ENCODE measurements at regions not wholly inside any gene's neighbourhood (a gene's known extent, or its start where the extent isn't known, plus 50 kb on each side); places are given as distances from the start of the nearest gene placed in this dataset.

- intact Hi-C loops (cut with micrococcal nuclease; ENCODE audit: unreplicated experiment) = no loop called here
- DNase-seq = no peak
- no TSS peak for BruUV-seq (replicated peaks)
- H3K9me3 Mint-ChIP-seq (ENCODE audit: low read depth, unreplicated experiment) = peaks cover 12% of the 10 kb centered on the region
- CTCF ChIA-PET = no interaction called here
- H3K4me3 Mint-ChIP-seq (ENCODE audit: low read depth, unreplicated experiment) = no peak overlapping the region
- no peak overlapping the region for H3K27ac Mint-ChIP-seq (ENCODE audit: unreplicated experiment)
- TF ChIP-seq CTCF (IDR thresholded peaks at IDR 0.05; ENCODE audit: unreplicated experiment) = no peak
- no peaks in the 10 kb centered on the region for H3K36me3 Mint-ChIP-seq (ENCODE audit: insufficient read depth, unreplicated experiment)
- no peaks in the 10 kb centered on the region for H3K27me3 Mint-ChIP-seq (ENCODE audit: unreplicated experiment)
- H3K4me1 Mint-ChIP-seq (ENCODE audit: low read depth, unreplicated experiment) = no peaks in the 10 kb centered on the region
Measured at GRCh38 chr3:74520895-74521294, 93.6 kb downstream of the CNTN3 start.

- DNase-seq = no peak
- no peak overlapping the region for H3K4me3 Mint-ChIP-seq (ENCODE audit: low read depth, unreplicated experiment)
- no peak overlapping the region for H3K27ac Mint-ChIP-seq (ENCODE audit: unreplicated experiment)
- no peak for TF ChIP-seq CTCF (IDR thresholded peaks at IDR 0.05; ENCODE audit: unreplicated experiment)
- BruUV-seq (replicated peaks) = no TSS peak
- intact Hi-C loops (cut with micrococcal nuclease; ENCODE audit: unreplicated experiment) = no loop called here
- CTCF ChIA-PET = no interaction called here
- no peaks in the 10 kb centered on the region for H3K36me3 Mint-ChIP-seq (ENCODE audit: insufficient read depth, unreplicated experiment)
- no peaks in the 10 kb centered on the region for H3K27me3 Mint-ChIP-seq (ENCODE audit: unreplicated experiment)
- H3K4me1 Mint-ChIP-seq (ENCODE audit: low read depth, unreplicated experiment) = no peaks in the 10 kb centered on the region
- H3K9me3 Mint-ChIP-seq (ENCODE audit: low read depth, unreplicated experiment) = peaks cover 11% of the 10 kb centered on the region
Measured at GRCh38 chr3:74518610-74519009, 95.8 kb downstream of the CNTN3 start.

GRCh38 chr3:74516019-74516418 lies 98.4 kb downstream of the CNTN3 start:
- CTCF ChIA-PET = no interaction called here
- no TSS peak for BruUV-seq (replicated peaks)
- no peaks in the 10 kb centered on the region for H3K27me3 Mint-ChIP-seq (ENCODE audit: unreplicated experiment)
- no peak for TF ChIP-seq CTCF (IDR thresholded peaks at IDR 0.05; ENCODE audit: unreplicated experiment)
- no peaks in the 10 kb centered on the region for H3K36me3 Mint-ChIP-seq (ENCODE audit: insufficient read depth, unreplicated experiment)
- no peaks in the 10 kb centered on the region for H3K4me1 Mint-ChIP-seq (ENCODE audit: low read depth, unreplicated experiment)
- H3K4me3 Mint-ChIP-seq (ENCODE audit: low read depth, unreplicated experiment) = no peak overlapping the region
- no peak for DNase-seq
- no peak overlapping the region for H3K27ac Mint-ChIP-seq (ENCODE audit: unreplicated experiment)
- peaks cover 11% of the 10 kb centered on the region for H3K9me3 Mint-ChIP-seq (ENCODE audit: low read depth, unreplicated experiment)
- intact Hi-C loops (cut with micrococcal nuclease; ENCODE audit: unreplicated experiment) = no loop called here

- intact Hi-C loops (cut with micrococcal nuclease; ENCODE audit: unreplicated experiment) = no loop called here
- Mint-ChIP-seq H3K27me3 (ENCODE audit: unreplicated experiment) (no peaks in the 10 kb centered on the region), H3K27ac (ENCODE audit: unreplicated experiment) (no peak overlapping the region), H3K4me1 (ENCODE audit: low read depth, unreplicated experiment) (no peaks in the 10 kb centered on the region), H3K4me3 (ENCODE audit: low read depth, unreplicated experiment) (no peak overlapping the region), H3K9me3 (ENCODE audit: low read depth, unreplicated experiment) (peaks cover 11% of the 10 kb centered on the region), H3K36me3 (ENCODE audit: insufficient read depth, unreplicated experiment) (no peaks in the 10 kb centered on the region)
- CTCF ChIA-PET = no interaction called here
- DNase-seq = no peak
- BruUV-seq (replicated peaks) = no TSS peak
- no peak for TF ChIP-seq CTCF (IDR thresholded peaks at IDR 0.05; ENCODE audit: unreplicated experiment)
Measured at GRCh38 chr3:74515451-74515850, 99.0 kb downstream of the CNTN3 start.

- no TSS peak for BruUV-seq (replicated peaks)
Measured at GRCh38 chr3:74511078-74511477, 103.4 kb downstream of the CNTN3 start.

More at GRCh38 chr3:74511078-74511477, 103.4 kb downstream of the CNTN3 start:
- no peak overlapping the region for H3K4me3 Mint-ChIP-seq (ENCODE audit: low read depth, unreplicated experiment)
- H3K9me3 Mint-ChIP-seq (ENCODE audit: low read depth, unreplicated experiment) = peaks cover 5% of the 10 kb centered on the region
- no peak overlapping the region for H3K27ac Mint-ChIP-seq (ENCODE audit: unreplicated experiment)
- H3K4me1 Mint-ChIP-seq (ENCODE audit: low read depth, unreplicated experiment) = no peaks in the 10 kb centered on the region
- CTCF ChIA-PET = no interaction called here
- no peak for TF ChIP-seq CTCF (IDR thresholded peaks at IDR 0.05; ENCODE audit: unreplicated experiment)
- H3K36me3 Mint-ChIP-seq (ENCODE audit: insufficient read depth, unreplicated experiment) = no peaks in the 10 kb centered on the region
- intact Hi-C loops (cut with micrococcal nuclease; ENCODE audit: unreplicated experiment) = no loop called here
- DNase-seq = no peak
- H3K27me3 Mint-ChIP-seq (ENCODE audit: unreplicated experiment) = no peaks in the 10 kb centered on the region

Data from Calu3 (cell line).